C4-2B (cell line): ENCODE measurements at regions not wholly inside any gene's neighbourhood (a gene's known extent, or its start where the extent isn't known, plus 50 kb on each side); places are given as distances from the start of the nearest gene placed in this dataset.
A peak's percentile ranks its signal among the peaks of the same experiment; 100 is the strongest.

Experiments used
- H3K27ac ChIP-seq: fragments of 450-650 bp; 2 replicates; pipeline ENCODE4 v1.5.1; 2017
- CTCF ChIP-seq: fragments of 450-650 bp; conservative IDR thresholded peaks from 2 replicates; pipeline ENCODE4 v1.5.1; 2017; ENCODE audit warnings: mild to moderate bottlenecking
- ZFX ChIP-seq: fragments of 450-650 bp; IDR thresholded peaks from 2 replicates; pipeline ENCODE4 v1.6.1; 2017

- H3K27ac ChIP-seq = no peak overlapping the region
- TF ChIP-seq CTCF = no peak
- no peak for TF ChIP-seq ZFX
These were observed 191.4 kb upstream of the CHAC2 start for GRCh38 chr2:53576166-53576565.

GRCh38 chr2:53575721-53576124 lies 191.9 kb upstream of the CHAC2 start:
- no peak for TF ChIP-seq CTCF
- no peak for TF ChIP-seq ZFX
- H3K27ac ChIP-seq = no peak overlapping the region

- no peak overlapping the region for H3K27ac ChIP-seq
- TF ChIP-seq ZFX = no peak
- no peak for TF ChIP-seq CTCF
These were observed 194.9 kb upstream of the CHAC2 start for GRCh38 chr2:53572696-53573095.

- no peak overlapping the region for H3K27ac ChIP-seq
- TF ChIP-seq CTCF (0 out of 2 replicates have a peak, but pooled peaks have one; percentile 3), ZFX (no peak)
These were observed 197.5 kb upstream of the CHAC2 start for GRCh38 chr2:53569957-53570727.

- no peak for TF ChIP-seq CTCF
- no peak for TF ChIP-seq ZFX
- H3K27ac ChIP-seq = no peak overlapping the region
These were observed 199.1 kb upstream of the CHAC2 start for GRCh38 chr2:53568469-53568868.

GRCh38 chr2:53567073-53567472 lies 200.5 kb upstream of the CHAC2 start:
- H3K27ac ChIP-seq = no peak overlapping the region
- TF ChIP-seq ZFX (no peak), CTCF (no peak)

- TF ChIP-seq ZFX = no peak
- TF ChIP-seq CTCF = no peak
- H3K27ac ChIP-seq = no peak overlapping the region
These were observed 205.2 kb upstream of the CHAC2 start for GRCh38 chr2:53562407-53562806.
